Activated CD4-positive, alpha-beta T cell treated with anti-CD3 and anti-CD28 coated beads for 36 hours (primary cell): ENCODE measurements at regions not wholly inside any gene's neighbourhood (a gene's known extent, or its start where the extent isn't known, plus 50 kb on each side); places are given as distances from the start of the nearest gene placed in this dataset.
A peak's percentile ranks its signal among the peaks of the same experiment; 100 is the strongest.

Source experiments
- ATAC-seq: fragments of 200-7000 bp; cut with Tn5 transposase; one replicate; pipeline ENCODE4 v1.10.0; 2021; ENCODE audit warnings: mild to moderate bottlenecking, moderate library complexity
- CTCF ChIA-PET: fragments of 350-600 bp; sonication (Branson Sonifier 250); formaldehyde crosslinking; loops from one replicate; lab custom pipeline; 2021; ENCODE audit warnings: antibody characterized with exemption; lab: Charles Lee
- POLR2A ChIA-PET: fragments of 350-600 bp; sonication (Branson Sonifier 250); formaldehyde crosslinking; loops from one replicate; lab custom pipeline; 2021; ENCODE audit warnings: antibody characterized with exemption, inconsistent platforms; lab: Charles Lee
- DNase-seq: peaks from one replicate; pipeline ENCODE4 v3.0.0-alpha.2; 2020
- H3K27ac Mint-ChIP-seq: one replicate; pipeline ENCODE4 v1.8.0; 2021; ENCODE audit warnings: mixed read lengths
- H3K27me3 Mint-ChIP-seq: one replicate; pipeline ENCODE4 v1.8.0; 2021; ENCODE audit warnings: mixed read lengths
- H3K36me3 Mint-ChIP-seq: one replicate; pipeline ENCODE4 v1.8.0; 2021; ENCODE audit warnings: low read depth, mixed read lengths
- H3K4me1 Mint-ChIP-seq: one replicate; pipeline ENCODE4 v1.8.0; 2021; ENCODE audit warnings: mixed read lengths
- H3K4me3 Mint-ChIP-seq: one replicate; pipeline ENCODE4 v1.8.0; 2021; ENCODE audit warnings: mild to moderate bottlenecking, moderate library complexity, mixed read lengths
- H3K9me3 Mint-ChIP-seq: one replicate; pipeline ENCODE4 v1.8.0; 2021; ENCODE audit warnings: low read depth, mixed read lengths
- intact Hi-C, 2 experiments: fragments of 100-400 bp; cut with DNase I in 1 of 2; cut with micrococcal nuclease in 1 of 2; formaldehyde crosslinking; loops; one replicate each; pipeline versions ENCODE4 v1.14.2 to v1.15.1; 2022 to 2024; cut with DNase I, micrococcal nuclease

DNA sequence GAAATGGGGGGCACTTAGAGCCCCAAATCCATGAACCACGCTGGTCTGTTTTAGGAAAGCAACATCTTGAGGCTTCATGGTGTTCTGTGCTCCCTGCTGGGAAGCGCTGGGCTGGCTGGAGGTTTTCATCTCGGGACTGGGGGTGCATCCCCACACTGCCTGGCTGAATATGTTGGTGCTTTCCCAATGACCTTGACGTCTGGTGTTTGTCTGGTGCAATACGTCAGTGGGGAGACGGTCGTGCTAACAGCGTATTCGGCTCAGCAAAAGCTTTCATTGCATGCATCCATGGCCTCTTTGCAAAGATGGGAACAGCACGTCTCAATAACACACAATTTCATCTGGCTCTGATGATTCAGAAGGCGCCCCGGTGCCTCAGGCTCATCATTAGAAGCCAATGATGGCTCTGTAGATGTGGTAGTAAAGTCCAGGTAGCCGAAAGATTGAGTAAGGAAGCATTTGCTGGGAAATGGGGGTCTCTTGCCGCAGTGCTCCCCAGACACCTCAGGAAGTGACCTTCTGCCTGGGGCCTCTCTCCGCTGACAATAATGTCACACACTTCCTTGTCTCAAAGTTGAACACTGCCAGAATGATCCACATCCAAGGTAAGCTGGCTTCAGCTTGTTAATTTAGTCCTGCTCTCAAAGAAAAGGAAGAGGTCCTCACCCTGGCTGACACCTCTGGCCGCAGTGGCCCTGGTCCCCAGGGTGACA lies 97.7 kb downstream of the ING1 start:
- H3K36me3 Mint-ChIP-seq, result no peaks in the 10 kb centered on the region
- ChIA-PET CTCF (interaction anchor here (0.6 to 1.0 kb wide), 2 partner anchors 107 to 1605 kb away, joined by 3 read pairs; no protein-coding TSS in a partner anchor), POLR2A (no interaction called here)
- no peak overlapping the region for H3K27ac Mint-ChIP-seq
- DNase-seq, result no peak
- no peak for ATAC-seq
- H3K27me3 Mint-ChIP-seq, result peaks cover 41% of the 10 kb centered on the region
- intact Hi-C loops, result no loop called here
- no peak overlapping the region for H3K4me3 Mint-ChIP-seq
- no peaks in the 10 kb centered on the region for H3K9me3 Mint-ChIP-seq
- peaks cover 14% of the 10 kb centered on the region for H3K4me1 Mint-ChIP-seq

- Mint-ChIP-seq H3K9me3 (no peaks in the 10 kb centered on the region), H3K36me3 (no peaks in the 10 kb centered on the region), H3K27me3 (peaks cover 39% of the 10 kb centered on the region), H3K4me3 (no peak overlapping the region), H3K27ac (no peak overlapping the region), H3K4me1 (peaks cover 14% of the 10 kb centered on the region)
- intact Hi-C loops, result no loop called here
- ChIA-PET POLR2A (no interaction called here), CTCF (interaction anchor here (1.0 kb wide), 1 partner anchor 108 kb away, joined by 3 read pairs; no protein-coding TSS in a partner anchor)
- no peak for ATAC-seq
- no peak for DNase-seq
Measured at GRCh38 chr13:110811771-110812120, 98.2 kb downstream of the ING1 start.

GRCh38 chr13:110812121-110812868 lies 98.8 kb downstream of the ING1 start:
- DNase-seq, result no peak
- H3K36me3 Mint-ChIP-seq, result no peaks in the 10 kb centered on the region
- POLR2A ChIA-PET, result no interaction called here
- H3K4me3 Mint-ChIP-seq, result peak overlapping the region; percentile 50
- H3K9me3 Mint-ChIP-seq, result no peaks in the 10 kb centered on the region
- peaks cover 39% of the 10 kb centered on the region for H3K27me3 Mint-ChIP-seq
- CTCF ChIA-PET, result interaction anchor here (1.0 kb wide), 1 partner anchor 108 kb away, joined by 3 read pairs; no protein-coding TSS in a partner anchor
- intact Hi-C loops, result no loop called here
- peaks cover 14% of the 10 kb centered on the region for H3K4me1 Mint-ChIP-seq
- peak; percentile 44 for ATAC-seq
- no peak overlapping the region for H3K27ac Mint-ChIP-seq

- intact Hi-C loops, result no loop called here
- DNase-seq (no peak), ATAC-seq (no peak)
- POLR2A ChIA-PET, result no interaction called here
- Mint-ChIP-seq H3K27me3 (peaks cover 37% of the 10 kb centered on the region), H3K4me3 (peak overlapping the region; percentile 50), H3K4me1 (peaks cover 14% of the 10 kb centered on the region), H3K27ac (no peak overlapping the region), H3K36me3 (no peaks in the 10 kb centered on the region), H3K9me3 (no peaks in the 10 kb centered on the region)
- CTCF ChIA-PET, result no interaction called here
Measured at GRCh38 chr13:110812869-110813645, 99.6 kb downstream of the ING1 start.

DNA sequence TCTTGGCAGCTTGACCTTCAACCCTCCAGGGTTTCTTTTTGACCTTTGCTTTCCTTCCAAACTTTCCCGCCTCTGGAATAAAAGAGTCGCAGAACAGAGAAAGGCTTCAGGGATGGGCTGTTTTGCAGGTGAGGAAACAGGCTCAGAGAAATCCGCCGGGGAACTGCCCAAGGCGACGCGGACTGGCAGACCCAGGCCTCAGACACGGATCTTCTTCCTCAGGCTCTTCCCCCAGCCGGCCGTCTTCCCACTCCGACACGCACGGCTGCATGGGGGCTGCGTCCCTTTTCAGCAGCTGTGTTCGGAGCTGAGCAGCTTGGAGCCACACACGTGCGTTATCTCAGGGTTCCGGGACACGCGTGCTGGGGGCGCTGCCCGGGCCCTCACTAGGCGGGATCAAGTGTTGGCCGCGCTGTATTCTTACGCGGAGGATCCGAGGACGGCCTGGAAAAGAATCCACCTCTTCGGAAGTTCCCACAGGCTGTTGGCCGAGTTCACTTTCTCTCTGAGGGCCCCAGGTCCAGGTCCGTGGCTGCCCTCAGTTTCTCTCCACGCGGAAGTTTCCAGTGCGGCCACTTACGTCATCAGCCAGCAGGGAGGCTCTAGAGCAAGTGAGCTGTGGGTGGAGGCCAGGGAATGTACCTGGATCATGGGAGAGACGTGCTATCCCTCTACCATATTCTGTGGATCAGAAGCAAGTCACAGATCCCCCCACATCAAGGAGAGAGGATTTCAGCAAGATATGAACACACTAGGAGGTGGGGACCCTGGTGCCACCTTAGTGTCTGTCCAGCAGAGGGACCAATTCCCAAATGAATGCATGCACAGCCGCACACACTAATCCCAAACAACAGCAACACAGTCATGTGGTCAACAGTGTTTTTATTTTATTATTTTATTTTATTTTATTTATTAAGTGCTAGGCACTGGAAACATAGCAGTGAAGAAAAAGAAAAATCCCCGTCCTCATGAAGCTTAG lies 100.4 kb downstream of the ING1 start:
- no peak overlapping the region for H3K4me3 Mint-ChIP-seq
- intact Hi-C loops, result no loop called here
- no peak overlapping the region for H3K27ac Mint-ChIP-seq
- H3K36me3 Mint-ChIP-seq, result no peaks in the 10 kb centered on the region
- H3K9me3 Mint-ChIP-seq, result no peaks in the 10 kb centered on the region
- DNase-seq (no peak), ATAC-seq (no peak)
- POLR2A ChIA-PET, result no interaction called here
- H3K4me1 Mint-ChIP-seq, result peaks cover 14% of the 10 kb centered on the region
- CTCF ChIA-PET, result interaction anchor here (0.6 kb wide), 1 partner anchor 1926 kb away, joined by 3 read pairs; no protein-coding TSS in a partner anchor
- peaks cover 31% of the 10 kb centered on the region for H3K27me3 Mint-ChIP-seq

- ChIA-PET POLR2A (no interaction called here), CTCF (interaction anchor here (0.7 to 1.4 kb wide), 4 partner anchors 114 to 360 kb away, joined by 3 to 8 read pairs (median 4); no protein-coding TSS in a partner anchor)
- H3K27ac Mint-ChIP-seq, result no peak overlapping the region
Measured at GRCh38 chr13:110815471-110816204, 99.2 kb downstream of the ANKRD10 start.

GRCh38 chr13:110816500-110816899 lies 98.4 kb downstream of the ANKRD10 start:
- ChIA-PET POLR2A (no interaction called here), CTCF (interaction anchor here (1.4 kb wide), 1 partner anchor 223 kb away, joined by 8 read pairs; no protein-coding TSS in a partner anchor)
- intact Hi-C loops, result loop anchor here (5.0 kb wide), 2 partner anchors 99 to 594 kb away; no protein-coding TSS in a partner anchor
- ATAC-seq, result no peak
- DNase-seq, result no peak
- Mint-ChIP-seq H3K27ac (no peak overlapping the region), H3K4me1 (peaks cover 14% of the 10 kb centered on the region), H3K36me3 (no peaks in the 10 kb centered on the region), H3K9me3 (no peaks in the 10 kb centered on the region), H3K4me3 (no peak overlapping the region), H3K27me3 (peaks cover 16% of the 10 kb centered on the region)

More at GRCh38 chr13:110815471-110816204, 99.2 kb downstream of the ANKRD10 start:
- Mint-ChIP-seq H3K36me3 (no peaks in the 10 kb centered on the region), H3K9me3 (no peaks in the 10 kb centered on the region), H3K4me3 (no peak overlapping the region), H3K4me1 (peaks cover 19% of the 10 kb centered on the region), H3K27me3 (peaks cover 24% of the 10 kb centered on the region)
- intact Hi-C loops, result loop anchor here (5.0 kb wide), 2 partner anchors 98 to 593 kb away; no protein-coding TSS in a partner anchor
- DNase-seq (no peak), ATAC-seq (no peak)

- no peak overlapping the region for H3K4me3 Mint-ChIP-seq
- H3K27ac Mint-ChIP-seq, result no peak overlapping the region
- H3K36me3 Mint-ChIP-seq, result no peaks in the 10 kb centered on the region
- ChIA-PET CTCF (interaction anchor here (1.0 to 2.2 kb wide), 3 partner anchors 16 to 224 kb away, joined by 4 to 13 read pairs (median 10); no protein-coding TSS in a partner anchor), POLR2A (no interaction called here)
- H3K9me3 Mint-ChIP-seq, result no peaks in the 10 kb centered on the region
- peaks cover 9% of the 10 kb centered on the region for H3K4me1 Mint-ChIP-seq
- H3K27me3 Mint-ChIP-seq, result peaks cover 11% of the 10 kb centered on the region
- ATAC-seq (no peak), DNase-seq (no peak)
- intact Hi-C loops, result loop anchor here (5.0 kb wide), 2 partner anchors 100 to 595 kb away; no protein-coding TSS in a partner anchor
Measured at GRCh38 chr13:110817143-110817542, 97.7 kb downstream of the ANKRD10 start.

DNA sequence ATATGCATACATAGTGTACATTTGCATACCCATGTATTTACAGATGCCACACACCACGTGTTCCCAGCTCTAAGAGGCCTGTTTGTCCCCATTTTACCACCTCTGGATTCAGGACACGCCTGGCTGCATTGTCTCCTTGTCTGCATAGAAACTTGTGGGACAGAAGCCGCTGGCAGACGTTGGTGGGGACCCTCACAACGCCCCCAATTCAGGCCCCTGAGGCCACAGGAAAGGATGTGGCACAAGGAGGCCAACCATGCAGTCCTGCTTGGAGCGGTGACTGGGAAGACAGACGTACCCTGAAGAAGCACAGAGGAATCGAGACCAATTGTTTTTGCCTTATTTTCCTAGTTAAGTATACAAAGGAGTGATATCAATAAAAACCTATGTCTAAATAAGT lies 96.1 kb downstream of the ANKRD10 start:
- Mint-ChIP-seq H3K4me1 (peaks cover 5% of the 10 kb centered on the region), H3K36me3 (no peaks in the 10 kb centered on the region), H3K27ac (no peak overlapping the region), H3K9me3 (no peaks in the 10 kb centered on the region), H3K4me3 (no peak overlapping the region), H3K27me3 (peaks cover 4% of the 10 kb centered on the region)
- POLR2A ChIA-PET, result no interaction called here
- CTCF ChIA-PET, result interaction anchor here (0.5 to 2.2 kb wide), 13 partner anchors 9 to 467 kb away, joined by 3 to 14 read pairs (median 4); no protein-coding TSS in a partner anchor
- no peak for DNase-seq
- no peak for ATAC-seq
- intact Hi-C loops, result loop anchor here (1.0 to 5.0 kb wide), 5 partner anchors 101 to 596 kb away; no protein-coding TSS in a partner anchor
